GM12864 (cell line): ENCODE measurements at regions not wholly inside any gene's neighbourhood (a gene's known extent, or its start where the extent isn't known, plus 50 kb on each side); places are given as distances from the start of the nearest gene placed in this dataset.
A peak's percentile ranks its signal among the peaks of the same experiment; 100 is the strongest.

Experiments used
- DNase-seq: peaks from one replicate; pipeline ENCODE4 v3.0.0-alpha.2; 2011; ENCODE audit warnings: low read depth
- H3K4me3 ChIP-seq: 2 replicates; pipeline ENCODE4 v1.5.1; 2011; ENCODE audit warnings: mild to moderate bottlenecking, low read depth, low read length, control low read depth
- TF ChIP-seq, protein P1 (sequence below): IDR thresholded peaks from 2 replicates; pipeline ENCODE4 v1.5.1; 2011; ENCODE audit warnings: low read depth, mild to moderate bottlenecking, moderate library complexity, low read length, control low read depth, inconsistent platforms; ENCODE audit errors: missing control alignments

DNA sequence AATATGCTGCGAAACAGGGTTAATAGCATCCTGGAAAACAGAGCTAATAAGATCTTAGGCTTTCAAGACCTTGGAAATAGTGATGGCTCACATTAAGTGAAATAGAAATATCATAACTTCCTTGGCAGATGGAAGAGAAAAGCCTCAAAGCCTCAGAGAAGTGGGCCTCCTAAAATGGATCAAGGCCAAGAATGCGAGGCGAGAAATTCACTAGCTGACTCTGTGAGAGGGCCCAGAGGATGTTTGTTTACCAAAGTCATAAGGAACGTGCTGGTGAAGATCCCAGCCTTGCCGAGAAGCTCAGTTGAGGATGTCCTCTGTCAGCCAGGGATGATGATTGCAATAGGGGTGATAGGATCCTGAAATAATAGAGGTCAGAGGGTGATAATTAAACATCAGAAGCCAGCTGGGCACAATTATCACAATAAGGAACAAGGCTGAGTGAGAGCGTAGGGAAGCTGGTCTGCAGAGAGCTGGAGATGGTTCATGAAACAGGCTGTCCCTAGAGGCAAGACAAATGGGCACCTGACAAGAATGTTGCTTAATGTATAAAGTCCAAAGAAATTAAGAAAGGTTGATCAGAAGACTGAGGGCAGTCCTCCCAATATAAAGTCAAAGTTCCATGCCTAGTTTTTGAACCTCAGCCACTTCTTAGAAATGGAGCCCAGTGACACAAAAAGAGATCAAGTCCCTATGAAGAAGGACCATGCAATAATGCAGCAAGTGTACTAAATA lies 101.7 kb upstream of the COG2 start:
- DNase-seq, result no peak
- TF ChIP-seq, protein P1, sequence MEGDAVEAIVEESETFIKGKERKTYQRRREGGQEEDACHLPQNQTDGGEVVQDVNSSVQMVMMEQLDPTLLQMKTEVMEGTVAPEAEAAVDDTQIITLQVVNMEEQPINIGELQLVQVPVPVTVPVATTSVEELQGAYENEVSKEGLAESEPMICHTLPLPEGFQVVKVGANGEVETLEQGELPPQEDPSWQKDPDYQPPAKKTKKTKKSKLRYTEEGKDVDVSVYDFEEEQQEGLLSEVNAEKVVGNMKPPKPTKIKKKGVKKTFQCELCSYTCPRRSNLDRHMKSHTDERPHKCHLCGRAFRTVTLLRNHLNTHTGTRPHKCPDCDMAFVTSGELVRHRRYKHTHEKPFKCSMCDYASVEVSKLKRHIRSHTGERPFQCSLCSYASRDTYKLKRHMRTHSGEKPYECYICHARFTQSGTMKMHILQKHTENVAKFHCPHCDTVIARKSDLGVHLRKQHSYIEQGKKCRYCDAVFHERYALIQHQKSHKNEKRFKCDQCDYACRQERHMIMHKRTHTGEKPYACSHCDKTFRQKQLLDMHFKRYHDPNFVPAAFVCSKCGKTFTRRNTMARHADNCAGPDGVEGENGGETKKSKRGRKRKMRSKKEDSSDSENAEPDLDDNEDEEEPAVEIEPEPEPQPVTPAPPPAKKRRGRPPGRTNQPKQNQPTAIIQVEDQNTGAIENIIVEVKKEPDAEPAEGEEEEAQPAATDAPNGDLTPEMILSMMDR, result no peak
- no peak overlapping the region for H3K4me3 ChIP-seq

DNA sequence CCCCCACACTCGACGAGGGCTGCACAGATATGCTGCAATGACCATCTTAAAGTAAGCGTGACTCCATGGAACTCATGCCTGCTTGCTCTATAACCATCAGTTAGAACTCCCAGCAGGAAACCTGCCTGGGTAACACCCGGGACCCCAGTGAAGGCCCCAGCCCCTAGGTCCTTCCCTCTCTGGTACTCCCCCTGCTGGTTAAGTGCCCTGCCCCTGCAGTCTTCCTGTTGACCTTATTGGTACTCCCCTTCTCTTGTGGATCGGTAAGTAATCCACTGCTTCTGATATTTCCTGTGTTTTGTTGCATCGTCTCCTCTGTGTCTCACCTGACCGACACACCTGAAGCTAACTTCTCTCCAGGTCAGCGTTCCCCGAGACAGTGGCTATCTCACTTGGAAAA lies 104.8 kb upstream of the COG2 start:
- TF ChIP-seq, protein P1, result peak; percentile 10
- H3K4me3 ChIP-seq, result no peak overlapping the region
- no peak for DNase-seq

DNA sequence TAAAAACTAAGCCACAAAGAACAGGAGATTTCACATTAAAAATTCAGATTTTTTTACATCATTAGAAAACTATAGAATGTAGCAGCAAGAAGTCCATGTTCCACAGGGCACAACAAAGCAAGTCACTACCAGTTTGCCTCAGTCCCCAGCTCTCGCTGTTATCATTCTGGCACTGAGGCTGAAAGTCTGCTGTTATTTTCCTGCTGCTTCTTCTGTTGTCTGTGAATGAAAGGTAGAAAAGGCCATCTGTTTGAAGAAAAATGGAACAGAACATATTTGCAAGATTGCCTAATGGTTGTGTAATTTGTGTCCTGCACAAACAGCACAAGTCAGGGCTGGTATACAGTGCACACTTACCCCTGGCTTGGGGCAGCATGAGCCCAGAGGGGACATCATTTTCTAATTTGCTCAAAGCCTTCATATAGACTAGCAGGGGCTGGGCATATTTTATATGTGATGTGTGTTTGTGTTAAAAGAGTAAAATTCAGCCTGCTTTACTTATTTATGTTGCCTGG lies 105.6 kb upstream of the COG2 start:
- DNase-seq, result no peak
- TF ChIP-seq, protein P1, result no peak
- H3K4me3 ChIP-seq, result no peak overlapping the region

DNA sequence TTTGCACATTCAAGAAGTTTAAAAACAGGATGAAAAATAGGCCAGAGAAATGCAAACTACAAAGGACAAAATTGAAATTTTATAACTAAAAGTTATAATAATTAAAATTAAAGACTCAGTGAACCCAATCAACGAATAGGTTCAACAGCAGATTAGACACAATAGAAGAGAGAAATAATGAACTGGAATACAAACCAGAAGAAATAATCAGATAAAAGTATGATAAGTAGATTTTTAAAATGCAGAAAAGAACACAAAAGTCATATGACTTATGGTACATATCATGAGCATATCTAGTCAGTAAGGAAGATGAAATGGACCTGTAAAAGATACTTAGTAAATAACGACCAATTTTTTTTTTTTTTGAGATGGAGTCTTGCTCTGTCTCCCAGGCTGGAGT lies 108.1 kb upstream of the COG2 start:
- no peak overlapping the region for H3K4me3 ChIP-seq
- TF ChIP-seq, protein P1, result no peak
- no peak for DNase-seq

DNA sequence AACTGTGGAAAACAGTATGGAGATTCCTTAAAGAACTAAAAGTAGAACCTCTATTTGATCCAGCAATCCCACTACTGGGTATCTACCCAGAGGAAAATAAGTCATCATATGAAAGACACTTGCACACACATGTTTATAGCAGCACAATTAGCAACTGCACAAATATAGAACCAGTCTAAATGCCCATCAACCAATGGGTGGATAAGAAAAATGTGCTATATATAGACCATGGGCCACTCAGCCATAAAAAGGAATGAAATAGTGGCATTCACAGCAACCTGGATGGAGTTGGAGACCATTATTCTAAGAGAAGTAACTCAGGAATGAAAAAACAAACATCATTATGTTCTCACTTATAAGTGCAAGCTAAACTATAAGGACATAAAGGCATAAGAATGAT lies 105.0 kb upstream of the PGBD5 start:
- no peak overlapping the region for H3K4me3 ChIP-seq
- DNase-seq, result no peak
- TF ChIP-seq, protein P1, result no peak

DNA sequence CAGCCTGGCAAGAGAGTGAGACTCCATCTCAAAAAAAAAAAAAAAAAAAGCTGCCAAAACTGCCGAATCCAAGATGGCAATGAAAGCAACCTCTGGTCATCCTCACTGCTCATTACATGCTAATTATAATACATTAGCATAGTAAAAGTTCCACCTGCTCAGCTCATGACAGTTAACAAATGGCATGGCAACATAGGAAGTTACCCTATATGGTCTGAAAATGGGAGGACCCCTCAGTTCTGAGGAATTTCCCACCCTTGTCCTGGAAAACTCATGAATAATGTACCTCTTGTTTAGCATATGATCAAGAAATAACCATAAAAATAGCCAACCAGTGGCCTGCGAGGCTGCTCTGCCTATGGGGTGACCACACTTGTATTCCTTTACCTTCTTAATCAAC lies 93.1 kb upstream of the PGBD5 start:
- no peak for DNase-seq
- no peak overlapping the region for H3K4me3 ChIP-seq
- TF ChIP-seq, protein P1, result no peak

DNA sequence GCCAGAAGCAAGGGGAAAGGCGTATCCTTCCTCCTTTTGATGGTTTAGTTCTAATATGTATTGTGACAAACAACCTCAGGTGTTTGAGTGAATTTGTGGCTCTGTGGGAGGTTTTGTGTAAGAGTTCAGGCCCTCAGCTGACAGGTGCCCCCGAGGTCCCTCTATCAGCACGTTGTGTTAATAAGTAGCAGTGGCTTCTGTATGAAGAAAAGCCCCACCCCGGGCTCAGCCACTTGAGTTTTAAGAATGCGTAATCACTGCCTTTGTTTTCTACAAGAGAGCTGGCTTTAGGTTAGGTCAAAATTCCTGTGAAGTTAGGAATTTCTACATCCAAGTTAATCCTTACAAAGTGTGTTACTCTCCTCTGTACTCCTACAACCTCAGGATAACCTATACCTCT lies 92.4 kb upstream of the PGBD5 start:
- TF ChIP-seq, protein P1, result no peak
- no peak for DNase-seq

More for the DNA sequence above, 92.4 kb upstream of the PGBD5 start:
- H3K4me3 ChIP-seq, result no peak overlapping the region
